SHP77 (cell line): ENCODE measurements at regions not wholly inside any gene's neighbourhood (a gene's known extent, or its start where the extent isn't known, plus 50 kb on each side); places are given as distances from the start of the nearest gene placed in this dataset.
A peak's percentile ranks its signal among the peaks of the same experiment; 100 is the strongest.
"Not testable (repeated sequence)": the region's sequence is repeated elsewhere in the genome, so short reads cannot be mapped to it uniquely, and the experiment has no call there.

Experiments used
- DNase-seq, 2 experiments: peaks; one replicate each; lab custom pipeline; 2025; lab: John Stamatoyannopoulos, UW

DNA sequence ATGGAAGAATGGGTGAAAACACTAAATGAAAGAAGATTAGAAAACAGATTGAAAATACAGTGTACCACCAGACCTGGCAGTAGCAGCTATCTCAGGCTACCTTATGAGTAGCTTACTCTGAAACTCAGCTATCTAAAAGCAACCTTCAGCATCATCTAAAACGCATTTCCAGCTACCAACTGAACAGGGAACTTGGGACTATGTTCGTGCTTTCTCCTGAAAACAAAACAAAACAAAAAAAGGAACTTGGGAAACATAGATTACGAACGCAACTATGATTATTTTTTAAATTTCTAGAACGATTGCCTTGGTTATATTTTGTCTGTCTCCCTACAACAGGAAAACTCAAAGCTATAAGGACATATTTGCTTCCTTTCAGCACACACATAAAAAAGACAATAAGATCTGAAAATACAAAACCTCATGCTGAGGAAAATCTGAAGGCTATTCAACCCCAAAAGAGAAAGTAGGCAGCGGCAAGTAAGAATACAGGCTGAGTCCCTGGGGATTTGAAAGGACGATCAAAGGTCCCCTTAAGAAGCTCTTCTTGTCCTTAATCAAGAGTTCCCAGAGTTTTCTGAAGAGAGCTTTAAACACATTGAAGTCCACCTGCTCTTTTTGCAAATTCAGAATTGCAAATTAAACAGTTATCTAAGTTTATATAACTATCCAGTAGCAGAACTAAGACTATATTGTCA, 53.4 kb downstream of the OR2K2 start:
- no peak for DNase-seq

DNA sequence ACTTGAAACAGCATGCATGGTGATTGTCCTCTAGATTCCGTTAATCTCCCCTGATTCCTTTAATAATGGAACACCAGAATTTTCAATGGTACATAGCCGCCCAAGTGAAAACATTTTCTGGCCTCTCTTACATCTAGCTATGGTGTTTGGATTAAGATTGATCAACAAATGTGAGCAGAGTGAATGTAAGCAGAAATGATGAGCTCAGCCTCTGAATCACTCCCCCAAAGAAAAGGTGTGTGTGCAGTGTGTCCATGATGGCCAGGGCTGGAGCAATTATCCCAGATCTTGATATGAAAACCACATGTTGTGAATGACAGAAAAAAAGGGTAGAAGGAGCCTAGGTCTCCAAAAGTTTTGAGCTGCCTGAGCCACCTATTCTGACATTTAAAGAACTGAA, 55.3 kb downstream of the OR2K2 start:
- no peak for DNase-seq

DNA sequence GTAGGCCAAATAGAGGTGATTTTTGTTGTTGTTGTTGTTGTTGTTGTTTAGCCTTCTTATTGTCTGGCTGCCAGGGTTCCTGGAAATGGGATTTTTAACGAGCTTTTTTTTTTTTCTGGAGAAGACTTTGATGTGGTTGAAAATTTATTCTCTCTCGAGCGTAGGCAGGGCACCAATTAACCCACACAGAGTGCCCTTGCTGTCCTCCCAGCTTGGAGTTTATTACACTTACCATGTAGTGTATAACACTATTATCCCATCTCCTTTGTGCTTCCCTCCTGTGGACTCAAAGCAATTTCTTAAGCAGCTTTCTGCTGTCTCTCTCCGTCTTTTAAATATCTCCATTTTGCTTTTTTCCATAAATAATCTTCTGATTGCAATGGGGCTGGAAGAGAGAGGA, 57.4 kb downstream of the OR2K2 start:
- no peak for DNase-seq

DNA sequence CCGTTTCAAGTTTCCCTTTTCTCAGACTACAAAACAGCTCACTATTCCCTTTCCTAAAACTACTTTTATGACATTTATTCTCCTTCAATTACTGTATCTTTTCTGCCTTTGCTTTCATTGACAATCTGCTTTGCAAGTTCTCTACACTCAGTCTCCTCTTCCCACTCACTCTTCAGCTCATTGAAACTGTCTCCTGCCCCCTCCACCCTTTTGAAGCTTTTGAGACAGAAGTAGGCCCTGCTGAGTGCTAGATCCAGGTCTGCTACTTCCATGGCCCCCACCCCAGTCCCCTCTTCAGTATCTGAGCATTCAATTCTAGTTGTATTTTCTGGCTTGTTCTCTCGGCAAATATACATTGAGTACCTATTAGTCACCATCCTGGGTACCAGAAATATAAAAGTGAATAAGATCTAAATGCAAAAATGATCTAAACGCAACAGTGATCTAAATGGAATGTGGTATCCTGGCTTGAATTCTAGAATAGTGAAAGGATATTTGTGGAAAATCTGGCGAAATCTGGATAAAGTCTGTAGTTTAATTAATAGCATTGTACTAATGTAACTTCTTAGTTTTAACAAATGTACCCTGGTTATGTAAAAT, 58.4 kb downstream of the OR2K2 start:
- DNase-seq, result no peak

DNA sequence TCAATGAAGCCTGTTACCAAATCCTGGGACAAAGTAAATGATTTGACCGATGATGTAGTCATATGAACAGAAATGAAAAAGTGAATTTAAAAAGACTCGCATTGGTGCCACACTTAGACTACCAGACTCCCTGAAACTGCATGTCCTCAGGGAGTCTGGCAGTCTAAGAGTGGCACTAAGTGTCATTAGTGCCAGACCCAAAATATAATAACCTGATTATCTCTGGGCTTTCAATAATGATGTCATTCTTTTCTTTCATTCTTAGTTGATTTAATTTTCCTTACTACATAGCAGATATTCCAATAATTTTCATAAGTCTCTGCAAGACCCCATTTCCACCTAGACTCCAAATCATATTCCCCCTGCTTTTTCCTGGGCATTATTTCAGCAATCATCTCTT, 59.0 kb downstream of the OR2K2 start:
- no peak for DNase-seq

DNA sequence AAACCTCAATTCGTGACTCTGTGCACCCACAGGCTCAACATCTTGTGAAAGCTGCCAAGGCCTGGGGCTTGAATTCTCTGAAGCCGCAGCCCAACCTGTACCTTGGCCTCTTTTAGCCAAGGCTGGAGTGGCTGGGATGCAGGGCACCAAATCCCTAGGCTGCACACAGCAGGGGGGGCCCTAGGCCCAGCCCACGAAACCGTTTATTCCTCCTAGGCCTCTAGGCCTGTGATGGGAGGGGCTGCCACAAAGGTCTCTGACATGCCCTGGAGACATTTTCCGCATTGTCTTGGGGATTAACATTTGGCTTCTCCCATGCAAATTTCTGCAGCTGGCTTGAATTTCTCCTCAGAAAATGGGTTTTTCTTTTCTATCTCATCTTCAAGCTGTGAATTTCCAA, 64.0 kb downstream of the OR2K2 start:
- DNase-seq, result not testable (repeated sequence)

DNA sequence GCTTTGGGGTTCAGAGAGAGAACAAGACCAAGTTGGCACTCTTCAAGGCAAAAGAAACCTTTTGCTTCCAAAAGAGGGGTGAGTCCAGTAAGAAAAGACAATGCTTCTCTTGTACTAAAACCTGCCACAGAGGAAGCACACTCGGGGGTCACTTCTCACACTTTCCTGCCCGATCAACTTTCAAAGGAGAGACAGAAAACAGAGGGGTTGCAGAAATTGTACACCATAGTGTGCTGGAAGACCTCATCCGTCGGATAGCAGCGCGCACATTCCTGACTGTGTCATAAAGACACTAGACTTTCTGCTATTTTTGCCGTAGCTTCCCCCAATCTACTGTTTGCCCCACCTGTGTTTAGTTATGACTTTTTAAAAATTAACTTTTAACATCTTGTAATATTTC, 66.9 kb downstream of the OR2K2 start:
- DNase-seq, result no peak

DNA sequence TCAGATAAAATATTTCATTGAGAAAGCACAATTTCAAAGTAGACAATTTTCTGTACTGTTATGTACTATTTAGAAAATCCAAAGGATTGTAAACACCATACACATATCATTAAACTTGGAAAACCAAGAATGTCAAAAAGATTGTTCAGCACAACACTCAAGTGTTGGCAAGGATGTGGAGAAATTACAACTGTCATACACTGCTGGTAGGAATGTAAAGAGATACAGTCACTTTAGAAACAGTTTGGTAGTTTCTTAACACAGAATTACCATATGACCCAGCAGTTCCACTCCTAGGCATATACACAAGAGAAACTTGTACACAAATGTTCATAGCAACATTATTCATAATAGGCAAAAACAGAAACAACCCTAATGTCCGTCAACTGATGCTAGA, 71.2 kb downstream of the OR2K2 start:
- DNase-seq, result no peak

DNA sequence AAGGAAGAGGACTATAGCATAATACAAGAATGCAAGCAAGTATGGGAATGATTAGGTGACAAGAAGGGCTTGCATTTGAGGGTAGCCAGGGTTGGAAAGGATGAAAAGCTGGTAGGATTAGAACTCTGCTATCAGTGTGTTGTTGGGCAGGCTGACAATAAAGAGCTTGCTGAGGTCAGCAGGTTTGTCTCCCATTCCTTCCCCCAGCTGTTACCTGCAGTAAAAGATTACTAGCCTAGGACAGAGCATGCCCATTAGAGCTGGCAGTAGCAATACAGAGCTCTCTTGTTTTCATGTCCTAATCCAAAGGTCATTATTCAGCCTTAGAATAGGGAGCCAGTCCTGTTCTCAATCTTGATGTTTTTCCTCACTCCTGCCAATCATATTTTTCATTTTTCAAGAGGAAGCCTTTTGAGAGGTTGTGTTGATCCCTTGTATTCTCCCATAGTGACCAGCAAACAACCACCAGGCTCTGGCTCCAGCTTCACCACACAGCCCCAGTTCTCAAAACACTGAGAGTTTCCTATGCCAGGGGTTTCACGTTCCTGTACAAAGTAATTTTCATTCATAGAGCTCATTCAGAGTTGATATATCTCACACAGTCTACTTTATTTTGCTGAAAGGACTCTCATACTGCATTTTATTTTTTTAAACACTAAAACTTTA, 71.7 kb downstream of the OR2K2 start:
- no peak for DNase-seq

DNA sequence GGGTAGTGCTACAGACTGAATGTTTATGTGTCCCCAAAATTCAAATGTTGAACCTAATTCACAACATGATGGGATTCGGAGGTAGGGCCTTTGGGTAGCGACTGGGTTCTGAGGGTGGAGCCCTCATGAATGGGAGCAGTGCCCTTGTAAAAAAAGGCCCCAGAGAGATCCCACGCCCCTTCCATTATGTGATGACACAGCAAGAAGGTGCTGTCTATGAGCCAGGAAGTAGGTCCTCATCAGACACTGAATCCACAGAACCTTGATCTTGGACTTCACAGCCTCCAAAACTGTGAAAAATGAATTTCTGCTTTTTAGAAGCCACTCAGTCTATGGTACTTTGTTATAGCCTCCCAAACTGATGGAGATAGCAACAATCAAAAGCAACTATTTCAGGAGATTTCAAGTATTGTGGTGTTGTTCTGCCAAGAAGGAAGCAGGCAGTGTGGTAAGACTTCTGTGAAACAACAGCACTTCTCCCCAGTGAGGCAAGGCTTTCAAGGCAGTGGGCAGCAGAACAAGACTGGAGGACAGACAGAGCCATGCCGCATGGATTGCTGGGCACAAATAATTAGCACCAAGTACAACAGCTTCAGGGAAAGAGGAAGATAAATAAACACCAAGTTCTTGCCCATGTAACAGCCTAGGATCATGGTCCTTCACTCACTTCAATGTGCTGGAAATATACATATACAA, 76.1 kb downstream of the OR2K2 start:
- DNase-seq, result no peak

DNA sequence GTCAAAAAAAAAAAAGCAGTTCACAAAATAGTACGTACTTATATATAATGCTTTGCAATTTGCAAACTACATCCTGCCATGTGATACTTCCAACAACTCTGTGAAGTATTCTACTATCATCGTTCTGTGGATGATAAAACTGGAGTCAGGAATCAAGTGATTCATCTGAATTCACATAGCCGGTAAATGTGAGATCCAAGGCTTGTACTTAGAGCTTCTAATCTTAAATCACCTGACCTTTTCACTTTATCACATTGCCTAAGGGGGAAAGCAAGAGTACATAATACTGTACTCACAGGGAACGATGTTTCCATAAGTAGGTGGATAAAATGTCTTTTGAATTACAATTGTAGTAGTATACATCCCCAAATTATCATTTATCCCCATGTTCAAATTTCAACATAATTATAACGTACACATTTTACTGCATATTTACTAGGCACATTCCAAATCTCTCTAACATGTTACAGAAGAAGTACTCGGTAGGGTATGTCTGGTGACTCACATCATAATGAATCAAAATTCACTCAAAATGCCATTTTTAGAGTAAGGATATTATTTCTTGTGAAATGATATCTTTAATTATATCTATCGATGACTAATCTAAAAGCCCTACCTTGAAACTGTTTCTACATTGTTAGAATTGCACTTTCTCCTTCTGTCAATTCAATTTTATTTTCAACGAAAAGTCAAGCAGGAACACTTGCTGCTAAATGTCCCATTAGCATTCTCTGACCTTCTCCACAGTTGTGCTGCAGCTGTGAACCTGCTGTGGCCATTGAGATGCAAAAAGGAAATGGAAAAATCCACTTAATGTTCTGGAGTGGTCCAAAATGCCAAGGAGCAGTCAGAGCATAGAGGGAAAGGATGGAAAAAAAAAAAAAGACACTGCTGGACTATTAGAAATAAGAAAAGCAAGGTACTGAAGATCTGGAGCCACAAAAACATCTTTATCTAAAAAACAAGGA, 78.9 kb downstream of the OR2K2 start:
- DNase-seq, result no peak

DNA sequence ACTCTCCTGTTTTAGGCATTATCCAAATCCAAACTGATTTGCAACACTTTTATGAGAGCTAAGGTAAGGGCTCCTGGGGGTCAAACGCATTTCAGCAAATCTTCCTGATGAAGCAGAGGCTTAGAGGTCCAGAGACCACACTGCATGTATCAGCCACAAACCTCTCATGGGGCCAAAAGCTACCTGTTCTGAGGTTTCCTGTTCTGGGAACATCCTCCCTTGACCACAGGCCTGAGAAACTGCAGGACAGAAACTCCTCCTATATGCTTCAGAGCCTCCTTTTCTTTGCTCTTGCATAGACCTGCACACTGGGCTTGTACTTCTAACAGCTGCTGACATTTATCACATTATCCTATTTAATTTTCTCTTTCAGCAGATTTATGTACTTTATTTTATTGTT, 92.6 kb downstream of the OR2K2 start:
- DNase-seq, result no peak

DNA sequence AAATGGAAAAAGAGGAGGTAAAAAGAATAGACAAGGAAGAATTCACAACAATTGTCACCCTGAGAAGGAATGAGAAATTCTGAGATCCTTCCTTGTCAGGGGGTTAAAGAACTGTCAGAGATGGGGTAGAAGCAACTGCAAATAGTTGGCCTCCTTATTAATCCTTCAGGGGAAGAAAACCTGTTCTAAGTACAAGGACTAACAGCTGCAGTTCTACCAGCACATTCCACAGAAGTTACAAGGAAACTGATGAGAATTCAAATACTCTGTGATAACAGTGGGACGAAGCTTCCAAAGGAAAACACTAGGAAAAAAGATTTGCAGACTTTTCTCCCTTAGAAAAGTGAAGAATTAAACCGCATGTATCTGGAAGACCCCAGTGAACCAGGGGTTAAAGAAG, 93.7 kb downstream of the OR2K2 start:
- no peak for DNase-seq

DNA sequence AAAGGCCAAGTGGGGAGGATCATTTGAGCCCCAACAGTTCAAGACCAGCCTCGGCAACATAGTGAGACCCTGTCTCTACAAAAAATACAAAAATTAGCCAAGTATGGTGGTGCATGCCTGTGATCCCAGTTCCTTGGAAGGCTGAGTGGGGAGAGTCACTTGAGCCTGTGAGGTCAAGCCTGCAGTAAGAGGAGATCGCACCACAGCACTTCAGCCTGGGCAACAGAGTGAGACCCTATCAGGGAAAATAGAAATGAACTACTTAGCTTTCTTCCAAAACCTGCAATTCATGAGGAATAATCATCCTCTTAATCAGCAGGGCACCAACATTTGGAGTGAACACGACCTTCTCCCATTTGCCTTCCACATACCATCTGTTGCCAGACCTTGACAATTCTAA, 96.1 kb downstream of the OR2K2 start:
- no peak for DNase-seq

DNA sequence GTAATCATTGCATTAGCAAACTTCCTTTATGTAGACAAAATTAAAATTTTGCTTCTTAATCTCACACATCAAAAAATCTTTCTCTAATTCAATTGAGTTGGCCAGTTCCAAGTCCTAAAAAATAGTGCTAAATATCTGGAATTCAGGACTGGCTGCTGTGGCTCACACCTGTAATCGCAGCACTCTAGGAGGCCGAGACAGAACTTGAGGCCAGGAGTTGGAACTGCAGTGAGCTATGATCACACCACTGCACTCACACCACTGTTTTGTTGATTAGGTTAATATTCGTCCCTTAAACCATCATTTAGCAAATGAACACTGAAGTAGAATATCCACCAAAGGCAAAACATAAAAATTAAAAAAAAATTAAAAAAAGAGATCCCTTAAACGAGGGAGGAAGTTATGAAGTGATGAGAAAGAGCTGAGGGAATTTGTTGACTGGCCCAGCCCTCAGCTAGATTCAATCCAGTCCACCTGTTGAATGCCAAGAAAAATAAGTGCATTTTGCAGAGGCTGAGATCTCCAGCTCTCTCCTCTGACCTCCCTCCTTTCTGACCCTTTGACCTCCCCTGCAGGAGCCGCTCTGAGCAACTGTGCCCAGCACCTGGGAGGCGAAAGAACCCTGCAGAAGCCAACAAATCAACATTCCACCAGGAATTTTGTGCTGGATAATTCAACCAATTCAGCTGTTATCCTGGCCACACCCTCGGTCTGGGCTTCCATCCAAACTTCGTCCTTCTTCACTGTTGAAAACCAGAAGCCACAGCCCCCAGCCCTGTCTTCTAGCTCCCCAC, 96.8 kb downstream of the OR2K2 start:
- no peak for DNase-seq

DNA sequence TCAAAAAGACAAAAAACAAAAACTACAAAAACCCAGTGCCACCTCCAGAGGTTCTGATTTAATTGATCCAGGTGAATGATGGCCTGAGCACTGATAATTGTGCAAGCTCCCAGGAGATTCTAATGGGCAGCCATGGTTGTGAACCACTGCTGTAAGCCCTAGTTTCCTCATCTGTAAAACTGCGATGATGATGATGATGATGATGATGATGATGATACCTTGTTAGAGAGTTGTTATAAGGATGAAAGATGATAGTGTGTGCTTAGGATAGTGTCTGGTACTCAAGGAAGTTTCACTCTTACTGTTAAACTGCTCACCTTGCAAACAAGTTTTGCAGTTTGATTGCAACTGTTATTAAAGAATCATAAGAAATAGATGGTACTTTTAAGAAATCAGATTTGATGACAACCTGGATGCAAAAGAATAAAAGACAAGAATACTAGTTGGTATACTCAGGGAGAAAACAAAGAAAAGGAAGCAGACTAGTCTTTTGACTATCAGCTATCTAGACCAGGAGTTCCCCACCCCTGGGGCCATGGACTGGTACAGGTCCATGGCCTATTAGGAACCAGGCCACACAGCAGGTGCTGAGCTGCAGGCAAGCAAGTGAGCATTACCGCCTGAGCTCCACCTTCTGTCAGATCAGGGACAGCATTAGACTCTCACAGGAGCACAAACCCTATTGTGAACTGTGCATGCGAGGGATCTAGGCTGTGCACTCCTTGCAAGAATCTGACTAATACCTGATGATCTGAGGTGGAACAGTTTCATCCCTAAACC, 98.0 kb downstream of the OR2K2 start:
- no peak for DNase-seq

DNA sequence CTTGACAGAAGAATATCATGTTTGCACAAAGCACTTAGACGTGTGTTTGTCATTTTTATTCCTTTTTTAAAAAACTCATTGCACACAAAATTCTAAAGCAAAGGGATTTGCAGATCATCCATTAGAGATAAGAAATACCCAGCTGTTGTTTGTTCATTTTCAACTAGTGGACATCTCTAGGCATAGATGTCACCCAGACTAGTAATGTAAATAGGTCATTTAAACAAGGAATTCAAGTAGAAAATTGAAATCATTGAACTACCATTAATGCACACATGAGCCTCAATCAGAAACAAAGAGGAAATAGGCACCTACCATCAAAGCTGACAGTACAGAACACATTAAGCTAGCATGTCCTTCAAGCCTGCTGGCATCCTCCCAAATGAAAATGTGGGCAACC, 107.3 kb downstream of the OR2K2 start:
- DNase-seq, result no peak

DNA sequence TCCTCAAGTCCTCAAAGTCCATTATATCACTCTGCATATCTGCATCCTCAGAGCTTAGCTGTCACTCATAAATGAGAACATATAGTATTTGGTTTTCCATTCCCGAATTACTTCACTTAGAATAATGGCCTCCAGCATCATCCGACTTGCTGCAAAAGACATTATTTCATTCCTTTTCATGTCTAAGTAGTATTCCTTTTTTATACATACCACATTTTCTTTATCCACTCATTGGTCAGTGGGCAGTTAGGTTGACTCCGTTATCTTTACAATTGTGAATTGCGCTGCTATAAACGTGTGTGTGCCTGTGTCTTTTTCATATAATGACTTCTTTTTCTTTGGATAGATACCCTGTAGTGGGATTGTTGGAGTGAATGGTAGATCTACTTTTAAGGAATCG, 117.2 kb downstream of the OR2K2 start:
- no peak for DNase-seq

DNA sequence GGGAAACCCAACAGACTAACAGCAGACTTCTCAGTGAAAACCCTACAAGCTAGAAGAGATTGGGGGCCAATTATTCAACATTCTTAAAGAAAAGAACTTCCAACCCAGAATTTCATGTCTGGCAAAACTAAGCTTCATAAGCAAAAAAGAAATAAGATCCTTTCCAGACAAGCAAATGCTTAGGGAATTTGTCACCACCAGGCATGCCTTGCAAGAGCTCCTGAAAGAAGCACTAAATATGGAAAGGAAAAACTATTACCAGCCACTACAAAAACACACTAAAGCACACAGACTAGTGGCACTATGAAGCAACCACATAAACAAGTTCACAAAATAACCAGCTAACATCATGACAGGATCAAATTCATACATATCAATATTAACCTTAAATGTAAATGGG, 131.1 kb downstream of the OR2K2 start:
- DNase-seq, result no peak

DNA sequence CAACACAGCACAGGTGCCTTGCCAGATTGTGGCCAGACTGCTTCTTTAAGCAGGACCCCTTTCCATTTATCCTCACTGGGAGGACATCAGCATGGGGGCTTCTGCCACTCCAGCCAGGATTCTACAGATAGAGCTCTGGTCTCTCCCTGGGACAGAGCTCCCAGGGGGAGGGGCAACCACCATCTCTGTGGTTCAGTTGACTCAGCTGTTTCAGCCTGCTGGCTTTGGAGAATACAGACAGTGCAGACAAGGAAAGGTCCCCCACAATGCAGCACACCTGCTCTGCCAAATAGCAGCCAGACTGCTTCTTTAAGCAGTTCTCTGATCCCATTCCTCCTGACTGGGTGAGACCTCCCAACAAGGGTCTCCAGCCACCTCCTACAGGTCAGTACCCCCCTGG, 132.8 kb downstream of the OR2K2 start:
- DNase-seq, result peak; percentile 6 to 22
